GM19455 (cell line): ENCODE measurements at regions not wholly inside any gene's neighbourhood (a gene's known extent, or its start where the extent isn't known, plus 50 kb on each side); places are given as distances from the start of the nearest gene placed in this dataset.

ENCODE experiments used
- ATAC-seq: cut with Tn5 transposase; IDR thresholded peaks from one replicate; pipeline ENCODE4 v1.9.1; 2021; ENCODE audit not compliant: unreplicated experiment

DNA sequence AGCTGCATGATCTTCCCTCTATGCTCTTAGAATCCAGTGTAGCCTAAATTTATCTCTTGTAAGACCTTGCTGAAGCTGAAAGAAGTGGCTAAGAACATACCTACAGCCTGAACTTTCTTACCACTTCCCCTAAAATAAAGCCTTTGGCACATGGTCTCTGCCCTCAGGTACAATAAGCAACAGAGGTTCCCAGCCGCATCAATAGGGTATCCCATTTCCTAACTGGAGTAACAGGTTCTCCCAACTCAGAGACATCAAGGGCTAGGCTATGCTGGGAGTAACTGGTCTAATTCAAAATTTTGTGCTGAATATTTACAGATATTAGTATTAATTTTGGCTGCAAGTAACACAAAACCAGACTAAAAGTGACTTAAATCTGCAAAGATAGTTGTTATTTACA lies 335.8 kb upstream of the TRPC7 start:
- ATAC-seq = no peak

DNA sequence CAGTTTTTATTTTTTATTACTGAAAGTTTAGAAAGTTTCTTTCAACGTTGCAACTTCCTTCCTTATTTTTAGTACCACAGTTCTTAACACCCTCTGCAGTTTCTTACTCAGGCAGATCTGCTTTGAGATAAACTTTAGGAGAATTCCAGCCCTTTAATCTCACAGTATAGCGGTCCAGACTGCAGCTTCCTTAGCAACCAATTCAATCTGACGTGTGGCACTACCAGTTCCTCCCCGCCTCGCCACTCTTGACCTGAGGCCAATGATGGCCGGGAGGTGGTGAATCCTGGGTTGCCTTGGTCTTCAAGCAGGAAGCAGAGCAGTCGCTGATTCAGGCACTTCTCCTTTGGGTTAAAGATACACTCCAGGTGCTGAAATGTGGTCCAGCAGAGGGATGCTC lies 334.3 kb upstream of the TRPC7 start:
- ATAC-seq = no peak

DNA sequence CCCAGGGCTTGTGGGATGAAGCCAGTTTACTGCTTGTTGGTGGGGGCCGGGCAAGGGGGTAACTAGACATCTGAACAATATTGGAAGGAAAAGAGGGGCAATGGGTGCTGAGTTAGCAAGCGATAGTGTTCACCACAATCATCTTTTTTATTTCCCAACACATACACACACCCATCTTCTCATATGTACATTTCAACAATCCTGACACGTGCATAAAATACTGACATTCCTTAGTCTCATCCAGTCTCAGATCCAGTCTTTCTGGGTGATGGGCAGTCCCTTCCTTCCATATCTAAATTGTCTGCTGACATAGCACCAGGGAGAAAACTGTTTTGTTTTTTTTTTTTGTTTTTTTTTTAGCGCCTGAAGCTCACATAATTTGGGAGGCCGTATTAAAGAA lies 333.6 kb upstream of the TRPC7 start:
- ATAC-seq = no peak

DNA sequence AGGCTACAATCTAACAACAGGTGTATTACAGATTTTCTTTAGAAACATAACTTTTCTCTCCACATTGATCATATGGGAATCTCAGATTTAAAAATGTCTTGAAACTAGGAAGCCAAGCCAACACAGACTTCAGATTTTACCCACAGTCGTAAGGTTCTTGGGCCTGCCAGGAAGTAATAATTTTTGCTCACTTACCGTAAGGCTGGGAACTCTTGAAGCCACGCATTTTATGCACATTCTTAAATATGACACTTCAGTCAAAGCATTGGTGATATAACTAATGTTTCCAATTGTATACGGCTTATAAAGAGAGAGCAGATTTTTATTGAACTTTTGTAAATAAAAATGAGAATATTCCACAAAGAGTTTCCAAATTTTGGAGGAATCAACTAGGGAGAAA lies 328.9 kb upstream of the TRPC7 start:
- no peak for ATAC-seq

- ATAC-seq = no peak
Observed at GRCh38 chr5:136689552-136689951, 324.2 kb upstream of the TRPC7 start.

DNA sequence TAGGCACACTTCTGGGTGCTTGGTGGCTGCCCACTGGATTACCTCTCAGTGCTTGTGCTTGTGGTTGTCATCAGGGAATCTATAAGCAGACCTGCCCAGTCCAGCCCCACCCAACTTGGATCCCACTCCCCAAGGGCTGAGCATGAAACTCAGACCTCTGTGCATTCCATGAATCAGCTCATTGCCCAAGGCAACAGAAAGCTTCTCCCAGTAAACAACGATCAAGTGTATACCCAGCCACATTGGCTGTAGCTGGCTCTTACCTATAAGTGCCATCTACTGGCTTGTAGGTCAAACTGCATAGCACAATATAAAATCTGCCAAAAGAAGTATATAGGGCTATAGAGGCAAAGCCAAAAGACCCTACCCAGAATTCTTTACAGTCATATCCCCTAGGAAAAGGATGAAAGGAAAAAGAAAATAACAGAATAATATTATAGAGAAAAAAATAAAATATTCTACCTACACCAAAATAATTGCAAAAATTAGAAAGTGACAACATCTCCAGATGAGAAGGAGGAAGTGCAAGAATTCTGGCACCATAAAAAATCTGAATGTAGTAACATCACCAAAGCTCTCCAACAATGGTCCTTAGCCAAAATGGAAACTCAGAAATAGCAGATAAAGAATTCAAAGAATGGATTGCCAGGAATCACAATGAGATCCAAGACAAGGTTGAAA lies 321.0 kb upstream of the TRPC7 start:
- ATAC-seq = no peak

GRCh38 chr5:136682986-136683385 lies 317.6 kb upstream of the TRPC7 start:
- ATAC-seq = no peak

DNA sequence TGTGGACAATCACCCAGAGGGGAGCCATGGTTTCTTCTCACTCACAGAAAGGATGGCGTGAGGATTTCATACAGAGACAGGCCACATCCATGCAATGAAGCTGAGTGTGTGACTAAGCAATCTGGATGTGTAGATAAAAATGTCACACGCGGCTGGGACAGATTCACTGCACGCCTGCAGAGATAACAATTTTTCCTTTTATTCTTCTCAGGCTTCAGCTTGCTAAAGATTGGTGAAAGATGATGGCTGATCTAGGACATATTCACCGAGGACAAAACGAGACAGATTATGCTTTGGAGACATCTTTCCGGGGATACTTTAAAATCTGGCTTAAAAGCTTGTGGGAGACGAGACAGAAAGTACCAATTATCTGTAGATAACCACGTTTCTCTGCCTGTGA lies 313.9 kb upstream of the TRPC7 start:
- no peak for ATAC-seq

GRCh38 chr5:136677217-136677616 lies 311.9 kb upstream of the TRPC7 start:
- no peak for ATAC-seq

- no peak for ATAC-seq
Observed at GRCh38 chr5:136676685-136677084, 311.3 kb upstream of the TRPC7 start.

GRCh38 chr5:136675769-136676168 lies 310.4 kb upstream of the TRPC7 start:
- ATAC-seq = no peak

DNA sequence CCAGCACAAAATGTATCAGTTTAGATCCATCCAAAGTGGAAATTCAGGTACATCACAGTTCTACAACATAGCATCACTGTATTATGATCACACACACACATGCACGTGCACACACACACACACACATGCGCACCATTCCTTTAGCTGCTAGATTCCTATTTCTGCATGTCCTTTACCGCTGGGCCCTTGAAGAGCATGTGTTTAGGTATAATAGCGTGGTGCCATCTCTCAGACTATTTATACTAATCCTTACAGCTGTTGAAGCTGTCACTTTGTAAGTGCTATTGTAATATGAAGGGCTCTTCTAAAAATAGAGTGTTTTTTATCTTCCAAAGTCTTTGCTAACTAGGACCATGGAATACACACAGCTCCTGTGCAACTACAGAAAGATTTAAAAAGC lies 308.8 kb upstream of the TRPC7 start:
- no peak for ATAC-seq

DNA sequence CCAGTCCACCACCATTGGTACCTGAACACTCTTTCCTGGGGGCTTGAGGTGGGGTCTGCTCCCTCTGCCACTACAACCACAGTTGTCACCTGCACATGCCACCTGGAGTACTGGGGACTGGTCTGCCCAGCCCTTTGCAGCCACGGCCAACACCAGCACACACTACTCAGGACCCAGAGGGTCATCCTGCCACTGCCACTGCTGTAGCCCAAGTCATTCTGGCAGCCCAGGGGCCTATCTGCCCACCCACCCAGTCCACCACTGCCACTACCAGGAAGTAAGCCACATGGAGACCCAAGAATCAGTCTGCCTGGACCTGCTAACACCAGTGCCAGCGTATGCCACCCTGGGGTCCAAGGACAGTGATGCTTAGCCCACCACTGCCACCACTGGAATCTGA lies 302.4 kb upstream of the TRPC7 start:
- no peak for ATAC-seq

DNA sequence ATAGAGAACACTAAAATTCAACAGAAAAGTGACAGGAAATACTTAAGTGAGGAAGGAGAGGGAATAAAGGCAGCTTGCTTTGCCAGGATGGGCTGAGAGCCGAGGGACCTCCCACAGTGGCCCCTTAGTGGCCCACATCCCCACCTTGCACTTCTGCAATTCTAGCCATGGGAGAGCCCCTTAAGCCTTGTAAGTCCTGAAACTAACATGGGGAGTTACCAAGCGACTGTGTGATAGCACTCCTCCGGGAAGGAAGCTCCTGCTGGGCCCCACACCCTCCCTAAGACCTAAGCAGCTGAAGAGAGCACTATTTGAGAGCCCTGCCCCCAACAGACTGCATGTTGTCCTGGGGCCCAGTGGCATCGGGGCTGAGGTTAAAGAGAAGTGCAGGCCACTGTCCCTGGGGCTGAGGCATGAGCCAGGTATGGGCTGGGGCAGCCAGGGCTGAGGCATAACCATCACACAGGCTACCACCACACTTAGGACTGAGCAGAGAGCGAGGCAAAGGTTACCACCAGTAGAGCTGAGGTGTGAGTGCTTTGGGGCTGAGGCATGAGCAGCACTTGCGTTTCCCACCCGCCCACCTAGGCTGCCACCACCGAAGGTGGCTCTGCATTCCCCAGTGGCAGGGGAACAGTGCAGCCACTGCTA lies 301.8 kb upstream of the TRPC7 start:
- no peak for ATAC-seq

DNA sequence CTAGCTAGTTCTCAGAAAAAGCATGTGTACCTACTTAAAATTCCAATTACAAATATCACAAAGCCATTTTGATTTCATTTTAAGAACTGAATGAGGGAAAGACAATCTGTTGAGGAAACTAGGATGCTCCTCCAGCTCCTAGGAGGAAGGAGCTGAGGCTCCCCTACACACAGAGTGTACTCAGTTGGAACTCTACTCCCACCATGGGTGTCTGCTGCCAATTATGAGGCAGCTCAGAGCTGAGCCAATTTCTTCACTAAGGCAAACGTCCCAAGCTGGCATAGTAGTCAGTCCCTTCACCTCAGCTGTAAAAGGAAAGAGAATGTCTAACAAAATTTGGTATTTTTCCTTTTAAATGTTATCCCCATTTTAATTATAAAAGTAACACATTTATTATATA lies 300.0 kb upstream of the TRPC7 start:
- no peak for ATAC-seq

DNA sequence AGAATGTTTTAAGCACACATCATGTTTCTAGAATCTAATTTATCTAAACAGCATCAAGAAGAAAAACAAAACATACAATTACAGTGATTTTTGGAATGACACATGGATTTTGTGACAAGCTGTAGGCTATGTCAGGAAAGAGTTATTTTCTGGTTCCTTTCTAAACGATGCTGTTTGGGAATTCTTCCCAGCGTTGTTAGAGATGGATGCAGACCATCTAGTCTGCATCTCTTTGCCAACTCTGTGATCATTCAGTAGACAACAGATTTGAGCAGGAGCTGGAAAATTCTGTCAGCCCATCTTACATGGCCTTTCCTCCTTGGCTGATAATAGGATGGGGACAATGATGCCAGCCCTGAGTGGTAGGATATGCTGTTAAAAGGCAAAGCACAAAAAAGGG lies 295.7 kb upstream of the TRPC7 start:
- no peak for ATAC-seq

DNA sequence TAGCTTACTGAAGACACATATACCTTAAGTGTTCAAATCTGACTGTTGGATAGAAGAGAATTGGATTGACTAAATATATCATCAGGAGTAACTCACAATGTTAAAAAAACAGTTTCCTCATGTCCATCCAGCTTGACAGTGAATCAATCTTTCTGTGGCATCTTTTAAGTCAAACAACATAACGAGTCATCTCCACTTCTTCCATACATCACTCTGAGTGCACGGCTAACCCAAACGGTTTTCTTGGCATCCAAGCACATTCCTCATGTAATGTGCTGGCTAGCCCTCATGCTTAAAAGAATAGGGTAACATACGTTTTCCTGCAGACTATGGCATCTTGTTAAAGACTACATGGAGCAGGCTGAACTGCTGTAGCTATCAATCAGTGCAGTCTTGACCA lies 291.5 kb upstream of the TRPC7 start:
- no peak for ATAC-seq

- ATAC-seq = no peak
Observed at GRCh38 chr5:136655468-136655867, 290.1 kb upstream of the TRPC7 start.

DNA sequence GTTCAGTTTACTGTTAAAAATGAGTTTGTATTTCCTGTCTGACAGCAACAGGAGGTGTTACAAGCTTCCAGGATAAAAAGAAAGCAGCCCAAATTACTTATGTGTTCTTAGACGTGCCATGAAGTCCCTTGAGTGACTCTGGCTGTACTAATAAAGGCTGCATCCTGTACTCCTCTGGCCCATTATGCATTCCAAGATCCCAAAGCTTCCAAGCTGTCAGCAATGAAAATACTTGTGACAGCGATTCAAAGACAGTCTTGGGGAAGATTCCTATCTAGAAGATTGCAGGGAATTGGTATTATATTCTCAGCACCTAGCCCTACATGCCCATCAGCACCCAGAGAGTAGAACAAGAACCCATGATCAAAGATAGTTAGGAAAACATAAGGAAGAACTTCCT lies 281.6 kb upstream of the TRPC7 start:
- ATAC-seq = no peak

GRCh38 chr5:136642976-136643375 lies 277.6 kb upstream of the TRPC7 start:
- ATAC-seq = no peak

DNA sequence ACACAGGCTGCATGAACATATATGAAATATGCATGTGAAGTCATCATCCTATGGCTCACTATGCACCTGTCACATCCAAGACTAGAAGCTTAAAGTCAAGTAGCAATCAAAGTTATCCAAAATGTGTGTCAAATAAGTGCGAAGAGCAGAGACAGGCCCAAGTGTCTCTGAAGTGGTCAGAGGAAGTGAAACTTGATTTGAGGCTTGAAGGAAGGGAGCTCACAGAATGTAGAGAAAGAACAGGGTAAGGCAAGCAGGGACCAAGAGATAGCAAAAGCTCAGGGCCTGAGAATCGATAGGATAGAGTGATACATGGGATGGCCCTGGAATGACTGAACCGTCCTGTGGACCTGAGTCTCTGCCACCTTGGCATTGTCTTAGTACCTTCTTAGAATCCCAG lies 274.3 kb upstream of the TRPC7 start:
- no peak for ATAC-seq

DNA sequence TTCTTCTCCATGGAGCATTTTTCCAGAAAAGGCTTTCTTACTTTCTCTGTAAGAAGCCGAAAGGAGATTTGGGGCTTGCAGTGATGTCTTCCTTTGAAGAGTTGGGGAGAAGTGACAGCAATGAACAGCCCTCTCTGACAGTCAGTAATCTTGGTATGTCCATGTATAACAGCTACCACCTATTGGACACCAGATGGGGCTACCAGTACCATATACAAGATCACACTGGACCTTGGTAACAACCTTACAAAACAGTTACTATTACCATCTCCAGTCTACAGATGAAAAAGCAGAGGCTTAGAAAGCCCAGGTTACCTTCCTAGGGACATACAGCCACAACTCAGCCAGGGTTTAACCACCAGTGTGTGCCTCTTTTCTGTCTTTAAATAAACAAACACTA lies 272.7 kb upstream of the TRPC7 start:
- no peak for ATAC-seq

- ATAC-seq = no peak
Observed at GRCh38 chr5:136636001-136636400, 270.7 kb upstream of the TRPC7 start.
